Mucosa of gallbladder (tissue), 1 donor: ENCODE measurements at regions not wholly inside any gene's neighbourhood (a gene's known extent, or its start where the extent isn't known, plus 50 kb on each side); places are given as distances from the start of the nearest gene placed in this dataset.

Experiments
- DNase-seq: peaks from one replicate; pipeline ENCODE4 v3.0.0-alpha.2; 2020; ENCODE audit warnings: low spot score
- donor health status: DM: no; HTN: no; CAD: no.

- DNase-seq = no peak
These were observed 357.3 kb downstream of the FOXA2 start for GRCh38 chr20:22226849-22227700.

DNA sequence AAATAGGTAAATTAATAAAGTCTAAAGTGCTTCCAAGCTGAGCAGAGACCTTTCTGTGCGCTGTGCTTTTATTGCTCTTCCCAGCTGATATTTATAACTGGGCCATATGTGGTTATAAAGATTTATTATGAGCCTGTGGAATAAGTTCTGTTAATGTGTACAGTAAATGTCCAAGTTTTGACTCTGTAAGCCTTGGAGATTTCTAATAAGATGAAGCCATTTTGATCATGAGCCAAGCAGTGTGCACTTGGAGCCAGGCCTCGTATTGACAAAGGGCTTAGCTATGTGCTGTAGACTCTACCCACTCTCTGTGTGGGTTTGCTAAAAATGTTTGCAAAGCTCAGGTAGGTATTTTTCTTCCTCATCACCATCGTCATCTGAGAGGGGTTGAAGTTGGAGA, 361.1 kb downstream of the FOXA2 start:
- no peak for DNase-seq

DNA sequence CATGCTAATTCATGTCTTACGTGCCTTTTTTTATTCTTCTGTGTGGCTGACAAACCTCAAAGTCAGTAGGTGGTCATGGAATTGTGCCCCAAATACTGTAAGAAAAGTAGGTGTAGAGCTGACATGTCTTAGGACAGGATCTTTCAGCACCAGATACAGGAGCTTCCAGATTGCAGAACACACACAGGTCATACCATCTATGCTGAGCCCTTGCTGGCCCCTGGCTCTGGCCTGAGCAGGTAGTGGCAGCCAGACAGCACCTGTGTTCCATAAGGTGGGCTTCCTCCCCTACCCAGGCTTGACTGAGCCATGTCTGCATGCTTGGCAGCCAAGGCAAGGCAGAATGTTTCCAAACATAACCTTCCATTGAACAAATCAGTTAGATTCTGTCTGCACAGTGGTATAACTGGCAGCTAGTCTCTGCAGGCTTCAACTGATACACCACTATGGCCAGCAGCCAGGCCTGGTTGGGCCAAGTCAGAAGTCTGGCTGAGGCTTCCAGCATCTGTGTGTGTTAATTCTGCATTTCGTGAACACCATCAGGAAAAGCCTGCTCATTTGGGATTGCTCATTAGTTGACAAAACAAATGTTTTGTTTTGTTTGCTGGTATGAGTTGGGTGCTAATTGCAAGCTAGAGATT, 366.5 kb downstream of the FOXA2 start:
- DNase-seq = no peak

GRCh38 chr20:22216984-22217383, 367.4 kb downstream of the FOXA2 start:
- no peak for DNase-seq

DNA sequence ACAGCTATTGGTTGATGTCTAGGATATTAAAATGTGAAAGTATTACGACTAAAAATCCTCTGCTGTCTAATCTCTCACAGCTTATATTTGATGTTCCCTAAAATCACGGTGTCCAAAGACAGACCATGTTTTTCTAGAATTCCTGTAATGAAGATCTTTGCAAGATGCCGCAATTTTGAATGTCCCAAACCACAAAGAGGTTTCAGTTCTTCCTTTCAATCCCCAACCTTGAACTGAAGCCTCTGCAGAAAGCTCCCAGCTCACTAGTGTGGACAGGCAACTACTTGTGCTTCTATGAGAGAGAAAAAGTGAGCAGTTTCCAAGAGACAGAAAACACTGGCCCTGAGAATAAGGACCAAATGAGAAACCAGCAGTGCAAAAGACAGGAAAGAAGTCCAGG, 370.1 kb downstream of the FOXA2 start:
- DNase-seq = no peak

DNA sequence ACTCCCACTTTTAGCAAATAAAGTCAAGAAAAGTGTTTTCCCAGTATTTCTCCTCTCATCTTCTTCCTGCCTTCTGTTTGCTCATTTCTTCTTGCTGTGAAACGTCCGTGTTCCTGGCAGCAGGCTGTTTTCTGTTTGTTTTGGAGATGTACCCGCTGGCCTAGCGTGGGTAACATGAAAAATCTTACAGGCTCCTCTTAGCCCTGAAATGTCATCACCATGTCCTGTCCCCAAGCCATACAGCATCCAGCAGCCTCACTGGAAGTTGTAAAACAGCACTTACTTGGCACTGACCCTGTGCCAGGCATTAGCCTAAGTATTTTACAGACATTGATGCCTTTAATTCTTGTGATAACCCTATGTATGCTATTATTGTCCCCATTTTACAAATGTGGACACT, 371.1 kb downstream of the FOXA2 start:
- no peak for DNase-seq

DNA sequence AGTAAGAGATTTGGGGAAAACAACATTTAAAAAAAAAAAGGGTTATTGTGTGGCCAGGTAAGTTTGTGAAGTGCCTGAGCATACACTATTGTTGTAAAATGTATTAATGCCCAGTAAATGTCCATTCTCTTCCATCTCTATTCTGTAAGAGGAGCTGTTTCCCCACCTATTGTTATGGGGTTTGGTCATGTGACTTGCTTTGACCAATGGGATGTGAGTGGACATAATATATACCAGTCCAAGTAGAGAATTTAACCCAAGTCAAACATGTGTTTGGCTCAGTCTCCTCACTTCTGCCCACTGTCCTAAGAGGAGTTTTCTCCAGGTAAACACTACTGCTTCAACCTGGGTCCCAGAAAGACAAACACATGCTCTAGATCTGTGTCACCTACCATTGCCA, 377.1 kb downstream of the FOXA2 start:
- DNase-seq = no peak

GRCh38 chr20:22204801-22205200, 379.6 kb downstream of the FOXA2 start:
- no peak for DNase-seq

- no peak for DNase-seq
These were observed 402.2 kb downstream of the FOXA2 start for GRCh38 chr20:22182148-22182547.

DNA sequence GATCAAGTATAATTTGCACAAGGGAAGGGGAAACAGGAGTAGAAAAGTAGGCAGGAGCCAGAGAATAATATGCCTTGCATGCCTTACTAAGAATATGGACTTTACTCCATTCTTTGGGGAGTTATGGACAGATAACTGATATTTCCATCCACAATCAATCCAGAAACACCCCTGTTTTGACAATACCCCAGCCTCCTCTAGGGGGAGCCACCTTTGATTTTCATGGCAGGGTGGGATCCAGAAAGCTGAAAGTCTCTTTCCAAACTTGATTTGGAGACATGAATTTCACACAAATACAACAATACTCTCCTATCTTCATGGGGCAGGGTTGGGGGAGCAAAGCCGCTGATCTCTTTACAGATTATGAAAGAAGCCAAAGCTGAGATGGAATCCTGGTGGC, 404.1 kb downstream of the FOXA2 start:
- DNase-seq = no peak

- DNase-seq = peak; percentile 14
These were observed 424.2 kb downstream of the FOXA2 start for GRCh38 chr20:22160101-22160652.

DNA sequence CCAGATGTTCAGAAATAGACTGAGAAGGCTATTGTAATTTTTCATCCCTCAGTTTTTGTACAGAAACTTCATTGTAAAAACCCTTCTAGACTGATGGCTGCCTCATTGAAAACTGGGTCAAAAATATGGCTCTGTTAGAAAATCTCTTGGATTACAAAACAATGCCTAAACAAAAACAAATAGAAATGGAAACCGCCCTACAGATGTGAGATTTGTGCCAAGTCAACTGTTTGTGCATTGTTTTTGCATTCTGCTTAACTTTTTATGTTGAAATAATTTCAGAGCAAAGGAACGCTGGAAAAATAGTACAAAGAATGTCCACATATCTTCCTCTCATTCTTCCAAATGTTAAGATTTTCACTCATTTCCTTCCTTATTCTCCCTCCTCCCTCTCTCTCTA, 425.1 kb downstream of the FOXA2 start:
- no peak for DNase-seq

DNA sequence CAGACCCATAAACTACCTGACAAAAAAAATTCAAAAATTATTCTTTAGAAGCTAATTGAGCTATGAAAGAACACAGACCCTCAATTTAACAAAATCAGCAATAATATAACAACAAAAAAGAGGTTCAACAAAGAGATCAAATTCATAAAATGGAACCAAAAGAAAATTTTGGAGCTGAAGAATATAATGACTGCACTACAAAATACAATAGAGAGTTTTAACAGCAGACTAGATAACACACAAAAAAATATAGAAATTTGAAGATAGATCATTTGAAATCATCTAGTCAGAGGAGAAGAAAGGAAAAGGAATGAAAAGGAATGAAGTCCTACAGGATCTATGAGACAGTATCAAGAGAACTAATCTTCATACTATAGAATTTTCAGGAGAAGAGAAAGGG, 422.1 kb downstream of the PAX1 start:
- DNase-seq = no peak

GRCh38 chr20:22106308-22106938, 401.0 kb downstream of the PAX1 start:
- DNase-seq = no peak

DNA sequence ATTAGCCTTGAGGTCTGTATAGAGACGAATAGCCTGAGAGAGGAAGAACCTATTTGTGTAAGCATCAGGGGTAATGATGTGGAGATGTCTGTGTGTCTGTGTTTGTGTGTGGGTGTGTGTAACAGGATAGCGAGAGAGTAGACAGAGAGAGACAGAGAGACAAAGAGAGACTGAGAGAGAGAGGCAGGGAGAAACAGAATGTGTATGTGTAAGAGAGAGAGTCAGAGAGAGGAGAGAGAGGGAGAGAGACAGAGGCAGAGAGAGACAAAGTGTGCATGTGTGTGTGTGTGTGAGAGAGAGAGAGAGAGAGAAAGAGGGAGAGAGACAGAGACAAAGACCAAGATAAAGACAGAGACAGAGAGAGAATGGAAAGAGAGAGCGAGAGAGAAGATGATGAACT, 396.1 kb downstream of the PAX1 start:
- DNase-seq = no peak

DNA sequence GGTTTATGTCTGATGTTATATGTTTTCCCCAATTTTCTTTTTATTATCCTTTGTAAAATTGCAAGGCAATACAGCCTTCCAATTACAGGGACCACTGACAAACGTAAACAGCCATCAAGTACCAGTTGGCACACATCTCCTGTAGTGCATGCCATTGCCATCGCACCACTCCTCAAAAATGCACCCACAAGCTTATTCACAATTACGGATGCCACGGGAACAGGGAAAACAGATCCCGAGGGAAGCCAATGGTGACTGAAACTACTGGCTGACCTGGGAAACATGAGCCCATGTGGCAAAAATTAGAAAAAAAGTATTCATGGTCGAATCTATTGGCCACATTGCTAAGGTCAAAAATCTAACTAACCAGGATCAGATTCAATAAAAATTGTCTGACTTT, 395.2 kb downstream of the PAX1 start:
- DNase-seq = no peak

- DNase-seq = no peak
These were observed 393.9 kb downstream of the PAX1 start for GRCh38 chr20:22099348-22099747.

- DNase-seq = no peak
These were observed 393.0 kb downstream of the PAX1 start for GRCh38 chr20:22098511-22098910.

GRCh38 chr20:22093122-22093521, 387.7 kb downstream of the PAX1 start:
- no peak for DNase-seq

GRCh38 chr20:22088882-22089281, 383.4 kb downstream of the PAX1 start:
- no peak for DNase-seq

DNA sequence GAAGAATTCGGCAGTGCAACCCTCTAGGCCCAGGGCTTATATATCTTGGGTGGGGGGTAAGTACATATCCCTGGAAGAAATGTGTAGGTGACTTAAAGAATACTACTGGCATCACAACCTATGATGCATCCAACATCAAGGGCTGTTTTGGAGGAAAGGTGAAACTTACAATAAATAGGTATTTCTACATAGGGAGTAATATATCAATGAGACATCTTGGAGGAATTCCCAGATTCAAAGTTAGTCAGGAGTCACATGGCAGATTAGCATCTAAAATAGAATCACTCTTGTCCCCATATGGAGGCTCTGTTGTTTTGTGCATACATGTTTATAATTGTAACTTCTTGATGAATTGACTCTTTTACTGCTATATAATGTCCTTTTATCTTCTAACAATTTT, 375.5 kb downstream of the PAX1 start:
- no peak for DNase-seq

DNA sequence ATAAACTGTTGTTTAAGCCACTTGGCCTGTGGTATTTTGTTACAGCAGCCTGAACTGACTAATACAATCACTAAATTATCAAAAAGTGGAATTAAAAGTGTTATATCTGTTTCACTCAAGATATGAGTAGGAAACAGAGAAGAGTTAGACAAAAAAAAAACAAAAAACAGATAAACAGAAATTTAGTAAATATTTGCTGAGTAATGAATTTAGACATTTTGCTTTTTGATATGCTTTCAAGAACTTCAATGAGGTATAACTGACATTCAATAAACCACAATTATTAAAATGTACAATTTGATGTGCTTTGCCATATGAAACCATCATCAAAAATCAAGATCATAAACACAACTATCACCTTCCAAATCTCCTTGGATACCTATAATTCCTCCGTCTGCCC, 369.2 kb downstream of the PAX1 start:
- no peak for DNase-seq

DNA sequence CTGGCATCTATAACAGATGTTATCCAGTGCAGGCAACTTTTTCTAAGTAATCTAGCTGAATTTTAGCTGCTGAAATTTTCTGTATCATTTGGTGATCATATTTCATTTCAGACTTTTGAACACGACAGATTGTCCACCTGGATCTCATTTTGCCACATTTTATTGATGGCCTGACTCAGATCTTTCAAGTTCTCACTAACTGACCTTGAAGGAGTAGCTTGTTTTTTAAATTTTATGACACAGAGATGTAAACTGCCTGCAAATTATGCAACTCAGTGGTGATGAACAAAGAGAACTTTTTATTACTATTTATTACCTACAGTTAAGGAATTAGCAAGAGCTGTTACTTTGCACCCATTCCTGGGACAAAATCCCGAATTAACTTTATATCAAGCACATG, 366.4 kb downstream of the PAX1 start:
- DNase-seq = no peak
